ENCODE measurements at regions not wholly inside any gene's neighbourhood (a gene's known extent, or its start where the extent isn't known, plus 50 kb on each side); places are given as distances from the start of the nearest gene placed in this dataset.

- no peak for TF ChIP-seq REST (IDR thresholded peaks at IDR 0.05; ENCODE audit: insufficient read depth in 1 of 2, low read depth in 2 of 2, low read length in 1 of 2)
- no peak for TF ChIP-seq CTCF (IDR thresholded peaks at IDR 0.05)
Measured at GRCh38 chr11:134763030-134763388, 351.0 kb upstream of the B3GAT1 start.

All from Panc1 (cell line).